SK-N-SH (cell line): ENCODE measurements at regions not wholly inside any gene's neighbourhood (a gene's known extent, or its start where the extent isn't known, plus 50 kb on each side); places are given as distances from the start of the nearest gene placed in this dataset.
"Not testable (repeated sequence)": the region's sequence is repeated elsewhere in the genome, so short reads cannot be mapped to it uniquely, and the experiment has no call there.

Source experiments
- CTCF ChIA-PET: fragments of 300-600, 350-600 bp; formaldehyde crosslinking; extraction: SDS; loops from one replicate; lab custom pipeline; 2021; lab: Yijun Ruan, JAX
- POLR2A ChIA-PET: fragments of 350-600 bp; sonication (Branson Sonifier 250); formaldehyde crosslinking; extraction: SDS; loops from one replicate; lab custom pipeline; 2020; ENCODE audit warnings: antibody characterized with exemption, inconsistent platforms; lab: Yijun Ruan, JAX
- DNase-seq: peaks from one replicate; pipeline ENCODE4 v3.0.0; 2012
- H2AFZ ChIP-seq: fragments of 200-600 bp; sonication (generic); 2 replicates; pipeline ENCODE4 v1.8.1; 2016; ENCODE audit warnings: antibody characterized with exemption, mild to moderate bottlenecking, low read depth
- H3F3A ChIP-seq: fragments of 200-600 bp; sonication (generic); replicated peaks from 2 replicates; pipeline ENCODE3; 2016; ENCODE audit warnings: antibody characterized with exemption, mild to moderate bottlenecking; ENCODE audit not compliant: insufficient read depth
- H3K27ac ChIP-seq, 2 experiments: fragments of 200-500 bp in 1 of 2; fragments of 200-600 bp in 1 of 2; sonication (Bioruptor generic) in 1 of 2; sonication (generic), shearing (Covaris generic) in 1 of 2; 2 replicates each; pipeline versions ENCODE4 v1.5.1 to v1.6.1; 2014 to 2016; ENCODE audit warnings: low read depth in 2 of 2, inconsistent platforms in 1 of 2, low read length in 1 of 2, mild to moderate bottlenecking in 1 of 2, mixed read lengths in 1 of 2
- H3K27me3 ChIP-seq: fragments of 200-600 bp; sonication (generic), shearing (Covaris generic); 2 replicates; pipeline ENCODE4 v1.6.1; 2016; ENCODE audit warnings: mixed run types; ENCODE audit not compliant: insufficient read depth
- H3K36me3 ChIP-seq, 2 experiments: fragments of 200-500 bp in 1 of 2; fragments of 200-600 bp in 1 of 2; sonication (Bioruptor generic) in 1 of 2; sonication (generic) in 1 of 2; replicated peaks in 1 of 2; 2 replicates each; pipeline versions ENCODE3 to v1.5.1; 2014 to 2016; ENCODE audit warnings: low read length in 1 of 2, mild to moderate bottlenecking in 1 of 2; ENCODE audit not compliant: insufficient read depth in 2 of 2, control insufficient read depth in 1 of 2
- H3K4me1 ChIP-seq, 2 experiments: fragments of 200-500 bp in 1 of 2; fragments of 200-600 bp in 1 of 2; sonication (Bioruptor generic) in 1 of 2; sonication (generic), shearing (Covaris generic) in 1 of 2; 2 replicates each; pipeline versions ENCODE4 v1.5.1 to v1.6.1; 2014 to 2016; ENCODE audit warnings: low read depth in 1 of 2, low read length in 1 of 2, mixed run types in 1 of 2; ENCODE audit not compliant: insufficient read depth in 2 of 2, control insufficient read depth in 1 of 2
- H3K4me2 ChIP-seq: fragments of 200-600 bp; sonication (generic), shearing (Covaris generic); 2 replicates; pipeline ENCODE4 v1.6.1; 2017; ENCODE audit warnings: mixed run types
- H3K4me3 ChIP-seq, 2 experiments: fragments of 200-500 bp in 1 of 2; fragments of 200-600 bp in 1 of 2; sonication (Bioruptor generic) in 1 of 2; sonication (generic), shearing (Covaris generic) in 1 of 2; 2 replicates each; pipeline versions ENCODE4 v1.5.1 to v1.8.1; 2014 to 2016; ENCODE audit warnings: low read depth in 2 of 2, inconsistent platforms in 1 of 2, low read length in 1 of 2, mild to moderate bottlenecking in 1 of 2, mixed read lengths in 1 of 2, moderate library complexity in 1 of 2
- H3K79me2 ChIP-seq: fragments of 200-600 bp; sonication (generic); 2 replicates; pipeline ENCODE4 v1.8.1; 2017; ENCODE audit warnings: mild to moderate bottlenecking; ENCODE audit not compliant: insufficient read depth
- H3K9ac ChIP-seq: fragments of 200-600 bp; sonication (generic); 2 replicates; pipeline ENCODE4 v1.6.1; 2017; ENCODE audit warnings: mixed run types
- H3K9me2 ChIP-seq: fragments of 200-600 bp; sonication (generic); 2 replicates; pipeline ENCODE4 v1.6.1; 2017; ENCODE audit warnings: mixed run types
- H3K9me3 ChIP-seq: fragments of 200-600 bp; sonication (generic); 2 replicates; pipeline ENCODE4 v1.6.1; 2017; ENCODE audit warnings: mixed run types, mild to moderate bottlenecking, moderate library complexity
- H4K20me1 ChIP-seq: fragments of 200-600 bp; sonication (generic); 2 replicates; pipeline ENCODE4 v1.6.1; 2017; ENCODE audit warnings: mild to moderate bottlenecking, mixed run types; ENCODE audit not compliant: insufficient read depth
- FOXJ3 ChIP-seq: sonication (generic); formaldehyde crosslinking; IDR thresholded peaks from 2 replicates; pipeline ENCODE4 v1.5.1; 2020; ENCODE audit warnings: mild to moderate bottlenecking, missing genetic modification reagents
- SMC3 ChIP-seq: IDR thresholded peaks from 2 replicates; pipeline ENCODE4 v1.6.1; 2012; ENCODE audit warnings: low read depth, low read length, improper control_type of control experiment
- WGBS: methylation state at CpG from one replicate; pipeline ENCODE4 v1.1.6; 2017; ENCODE audit warnings: low lambda C conversion rate; 5-methylcytosine and 5-hydroxymethylcytosine counted together

DNA sequence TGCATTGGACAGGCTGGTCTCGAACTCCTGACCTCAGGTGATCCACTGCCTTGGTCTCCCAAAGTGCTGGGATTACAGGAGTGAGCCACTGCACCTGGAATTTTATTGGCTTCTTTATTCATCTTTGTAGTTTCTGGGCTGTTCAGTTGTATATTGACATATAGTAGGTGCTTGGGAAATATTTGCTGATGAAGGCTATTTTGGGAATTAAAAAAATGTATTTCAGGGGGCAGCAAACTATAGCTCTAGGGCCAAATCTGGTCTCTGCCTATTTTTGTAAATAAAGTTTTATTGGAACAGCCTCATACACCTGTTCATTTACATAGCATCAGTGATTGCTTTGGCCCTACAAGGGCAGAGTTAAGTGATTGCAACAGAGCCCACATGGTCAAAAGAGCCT is 363.6 kb downstream of the NPIPA7 start:
- WGBS = no CpG with 5 or more reads among the region's 1 CpG

DNA sequence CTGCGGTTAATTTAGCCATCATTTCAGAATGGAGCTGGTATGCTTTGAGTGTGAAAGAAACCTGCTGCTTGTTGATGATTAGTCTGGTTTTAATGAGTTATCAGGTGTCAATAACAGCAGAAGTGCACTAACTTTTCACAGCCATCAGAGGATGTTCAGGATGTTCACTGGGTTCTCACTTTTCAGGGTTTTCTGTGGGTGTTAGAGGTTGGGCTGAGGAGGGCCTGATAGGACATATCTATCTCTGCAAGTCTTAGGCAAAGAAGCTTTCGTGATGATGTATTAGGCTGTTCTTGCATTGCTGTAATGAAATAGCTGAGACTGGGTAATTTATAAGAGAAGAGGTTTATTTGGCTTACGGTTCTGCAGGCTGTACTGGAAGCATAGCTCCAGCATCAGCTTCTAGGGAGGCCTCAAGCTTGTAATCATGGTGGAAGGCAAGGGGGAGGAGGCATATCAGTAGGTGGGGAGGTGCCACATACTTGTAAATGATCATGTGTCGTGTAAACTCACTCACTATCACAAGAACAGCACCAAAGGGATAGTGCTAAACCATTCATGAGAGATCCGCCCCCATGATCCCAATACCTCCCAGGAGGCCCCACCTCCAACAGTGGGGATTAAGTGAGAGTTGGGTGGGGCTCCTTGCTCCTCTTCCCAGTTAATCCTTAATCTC is 376.2 kb downstream of the NPIPA7 start:
- H3K36me3 ChIP-seq, H3K9ac ChIP-seq, H3F3A ChIP-seq, H3K9me3 ChIP-seq, H4K20me1 ChIP-seq, CTCF ChIA-PET, H3K79me2 ChIP-seq, H3K9me2 ChIP-seq, DNase-seq, H3K27ac ChIP-seq, H3K27me3 ChIP-seq, POLR2A ChIA-PET, H2AFZ ChIP-seq, H3K4me1 ChIP-seq, H3K4me2 ChIP-seq, H3K4me3 ChIP-seq: not testable (repeated sequence)
- 19% methylated on average over 2 of the region's 5 CpGs for WGBS

More for the DNA sequence above, 363.6 kb downstream of the NPIPA7 start:
- H3K9me2 ChIP-seq, DNase-seq, H3K9me3 ChIP-seq, H3K9ac ChIP-seq, H3K4me2 ChIP-seq, H3K27ac ChIP-seq, H4K20me1 ChIP-seq, H3K4me1 ChIP-seq, H3K36me3 ChIP-seq, H3F3A ChIP-seq, H2AFZ ChIP-seq, CTCF ChIA-PET, H3K27me3 ChIP-seq, H3K79me2 ChIP-seq, POLR2A ChIA-PET, H3K4me3 ChIP-seq: not testable (repeated sequence)

DNA sequence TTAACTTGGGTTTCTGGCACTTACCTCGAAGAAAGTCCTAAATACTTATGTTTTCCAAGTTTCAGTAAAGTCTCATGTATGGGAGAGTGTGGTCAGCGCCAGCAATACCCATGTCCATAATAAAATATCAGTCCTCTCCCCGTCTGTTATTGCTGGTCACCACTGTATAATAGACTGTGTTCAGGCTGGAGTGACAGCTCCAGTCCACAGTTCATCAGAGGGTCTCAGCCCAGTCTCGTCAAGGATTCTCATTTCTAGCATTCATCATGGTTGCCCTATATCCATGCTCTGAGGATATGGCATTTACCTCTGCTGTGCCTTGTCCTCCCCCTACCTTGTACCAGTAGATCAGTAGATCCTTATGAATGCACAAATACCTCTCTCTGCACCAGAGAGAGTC is 384.5 kb downstream of the NPIPA7 start:
- TF ChIP-seq SMC3 (no peak), FOXJ3 (CRISPR knock-in tag) (no peak)
- Histone ChIP-seq H4K20me1 (no peaks in the 10 kb centered on the region), H3K4me3 (no peak overlapping the region), H2AFZ (no peak overlapping the region), H3K36me3 (no peaks in the 10 kb centered on the region), H3K4me2 (no peak overlapping the region), H3K9me3 (no peaks in the 10 kb centered on the region), H3F3A (no peaks in the 10 kb centered on the region), H3K27me3 (no peaks in the 10 kb centered on the region), H3K9me2 (no peaks in the 10 kb centered on the region), H3K27ac (no peak overlapping the region), H3K9ac (no peak overlapping the region), H3K79me2 (no peaks in the 10 kb centered on the region), H3K4me1 (no peaks in the 10 kb centered on the region; a peak in 1 of 4 replicates)
- ChIA-PET CTCF (no interaction called here), POLR2A (no interaction called here)
- WGBS = 19% methylated on average over 4 of the region's 4 CpGs
- DNase-seq = no peak

DNA sequence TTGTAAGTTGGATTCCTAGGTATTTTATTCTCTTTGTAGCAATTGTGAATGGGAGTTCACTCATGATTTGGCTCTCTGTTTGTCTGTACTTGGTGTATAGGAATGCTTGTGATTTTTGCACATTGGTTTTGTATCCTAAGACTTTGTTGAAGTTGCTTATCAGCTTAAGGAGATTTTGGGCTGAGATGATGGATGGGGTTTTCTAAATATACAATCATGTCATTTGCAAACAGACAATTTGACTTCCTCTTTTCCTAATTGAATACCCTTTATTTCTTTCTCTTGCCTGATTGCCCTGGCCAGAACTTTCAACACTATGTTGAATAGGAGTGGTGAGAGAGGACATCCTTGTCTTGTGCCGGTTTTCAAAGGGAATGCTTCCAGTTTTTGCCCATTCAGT is 391.8 kb downstream of the NPIPA7 start:
- H3K27me3 ChIP-seq, H3K4me1 ChIP-seq, H4K20me1 ChIP-seq, H3F3A ChIP-seq, H3K4me2 ChIP-seq, H2AFZ ChIP-seq, H3K36me3 ChIP-seq, DNase-seq, POLR2A ChIA-PET, H3K9me3 ChIP-seq, H3K27ac ChIP-seq, H3K4me3 ChIP-seq, H3K9ac ChIP-seq, H3K79me2 ChIP-seq, H3K9me2 ChIP-seq: not testable (repeated sequence)
- WGBS = 15% methylated on average over 1 of the region's 1 CpG
- CTCF ChIA-PET = interaction anchor here (1.4 kb wide), 1 partner anchor 18 kb away, joined by 4 read pairs; no protein-coding TSS in a partner anchor
